ENCODE measurements at regions not wholly inside any gene's neighbourhood (a gene's known extent, or its start where the extent isn't known, plus 50 kb on each side); places are given as distances from the start of the nearest gene placed in this dataset.

DNA sequence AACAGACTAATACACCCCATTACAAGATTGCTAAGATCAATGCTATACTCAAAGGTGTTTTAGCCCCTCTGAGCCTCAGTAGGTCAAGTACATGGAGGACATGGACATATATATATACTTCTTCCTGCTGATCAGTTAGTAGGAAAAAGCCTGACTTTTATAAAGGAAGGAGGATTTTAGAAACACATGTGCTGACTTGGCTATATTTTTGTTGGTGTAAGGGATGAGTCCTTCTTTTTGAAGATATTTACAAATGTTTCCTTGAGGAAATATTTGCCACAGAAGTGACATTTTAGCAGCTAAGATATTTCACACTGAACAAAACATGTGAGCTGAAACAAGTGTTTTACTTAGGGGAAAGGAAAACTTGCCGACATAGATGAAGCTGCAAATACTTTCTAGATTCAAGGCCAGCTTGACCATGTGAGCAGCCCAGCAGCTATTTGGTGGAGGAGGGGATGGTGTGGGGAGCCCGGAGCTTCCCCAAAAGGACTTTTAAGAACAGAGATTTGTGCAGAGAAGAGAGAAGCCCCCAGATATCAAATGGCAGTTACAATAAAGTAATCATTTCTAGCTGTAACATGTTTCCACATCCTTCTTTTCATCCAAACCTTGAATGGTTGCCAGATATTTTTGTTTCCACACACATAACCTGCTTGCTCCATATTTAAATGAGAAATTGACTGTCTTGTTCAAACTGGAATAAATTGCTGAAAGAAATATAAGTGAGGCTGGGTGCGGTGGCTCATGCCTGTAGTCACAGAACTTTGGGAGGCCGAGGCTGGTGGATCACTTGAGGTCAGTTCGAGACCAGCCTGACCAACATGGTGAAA lies 111.7 kb upstream of the NR2F2 start:
- Histone ChIP-seq H2AFZ (ENCODE audit: low read depth, low read length) (no peak overlapping the region), H3K36me3 (ENCODE audit: insufficient read depth, low read length) (no peaks in the 10 kb centered on the region), H3K4me1 (ENCODE audit: insufficient read depth, low read length) (no peaks in the 10 kb centered on the region), H3K27me3 (ENCODE audit: insufficient read depth, low read length) (no peaks in the 10 kb centered on the region), H3K4me3 (ENCODE audit: low read length) (no peak overlapping the region), H3K9me3 (ENCODE audit: low read length) (no peaks in the 10 kb centered on the region)

DNA sequence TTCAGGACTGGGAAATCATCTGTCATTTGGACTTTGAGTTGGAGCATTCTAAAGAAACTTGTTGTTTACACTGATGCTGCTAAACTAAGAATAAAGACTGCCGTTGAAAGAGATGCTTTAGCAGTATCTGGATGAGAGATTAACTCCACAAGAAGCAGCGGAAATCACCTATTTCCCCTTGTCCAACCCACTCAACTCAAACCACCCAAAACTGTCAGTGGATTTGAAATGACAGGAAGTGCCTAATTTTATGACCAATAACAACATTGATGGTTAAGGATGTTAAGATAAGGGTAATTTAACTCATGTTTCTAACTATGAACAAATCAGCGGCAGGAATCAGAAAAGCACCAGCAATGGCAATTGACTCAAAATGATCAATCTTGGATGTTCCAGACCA lies 110.8 kb upstream of the NR2F2 start:
- H2AFZ ChIP-seq (ENCODE audit: low read depth, low read length) = no peak overlapping the region
- H3K36me3 ChIP-seq (ENCODE audit: insufficient read depth, low read length) = no peaks in the 10 kb centered on the region
- H3K4me3 ChIP-seq (ENCODE audit: low read length) = no peak overlapping the region
- no peaks in the 10 kb centered on the region for H3K4me1 ChIP-seq (ENCODE audit: insufficient read depth, low read length)
- no peaks in the 10 kb centered on the region for H3K9me3 ChIP-seq (ENCODE audit: low read length)
- H3K27me3 ChIP-seq (ENCODE audit: insufficient read depth, low read length) = no peaks in the 10 kb centered on the region

GRCh38 chr15:96220657-96221056 lies 109.8 kb upstream of the NR2F2 start:
- no peaks in the 10 kb centered on the region for H3K36me3 ChIP-seq (ENCODE audit: insufficient read depth, low read length)
- no peak overlapping the region for H2AFZ ChIP-seq (ENCODE audit: low read depth, low read length)
- H3K4me3 ChIP-seq (ENCODE audit: low read length) = no peak overlapping the region
- no peaks in the 10 kb centered on the region for H3K9me3 ChIP-seq (ENCODE audit: low read length)
- H3K4me1 ChIP-seq (ENCODE audit: insufficient read depth, low read length) = no peaks in the 10 kb centered on the region
- no peaks in the 10 kb centered on the region for H3K27me3 ChIP-seq (ENCODE audit: insufficient read depth, low read length)

- H2AFZ ChIP-seq (ENCODE audit: low read depth, low read length) = no peak overlapping the region
- H3K4me1 ChIP-seq (ENCODE audit: insufficient read depth, low read length) = no peaks in the 10 kb centered on the region
- no peaks in the 10 kb centered on the region for H3K27me3 ChIP-seq (ENCODE audit: insufficient read depth, low read length)
- no peaks in the 10 kb centered on the region for H3K36me3 ChIP-seq (ENCODE audit: insufficient read depth, low read length)
- H3K9me3 ChIP-seq (ENCODE audit: low read length) = no peaks in the 10 kb centered on the region
- no peak overlapping the region for H3K4me3 ChIP-seq (ENCODE audit: low read length)
Observed at GRCh38 chr15:96222981-96223380, 107.5 kb upstream of the NR2F2 start.

DNA sequence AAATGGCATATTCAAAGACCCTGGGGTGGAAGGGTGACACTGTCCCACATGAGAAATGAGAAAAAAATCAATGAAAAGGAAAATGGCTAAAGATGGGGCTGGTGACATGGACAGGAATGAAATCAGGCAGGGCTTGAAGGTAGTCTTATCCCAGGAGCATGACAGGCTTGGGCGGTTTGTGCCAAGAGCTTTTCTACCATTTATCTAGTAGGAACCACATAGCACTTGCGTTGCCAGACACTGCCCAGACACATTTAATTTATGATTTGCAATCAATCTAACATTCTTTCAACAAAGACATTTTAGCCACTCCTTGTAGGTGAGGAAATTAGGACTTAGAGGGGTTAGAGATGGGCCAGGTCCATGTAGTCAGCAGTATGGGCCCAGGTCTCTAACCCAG lies 106.6 kb upstream of the NR2F2 start:
- H2AFZ ChIP-seq (ENCODE audit: low read depth, low read length) = no peak overlapping the region
- no peaks in the 10 kb centered on the region for H3K36me3 ChIP-seq (ENCODE audit: insufficient read depth, low read length)
- no peaks in the 10 kb centered on the region for H3K4me1 ChIP-seq (ENCODE audit: insufficient read depth, low read length)
- H3K4me3 ChIP-seq (ENCODE audit: low read length) = no peak overlapping the region
- H3K9me3 ChIP-seq (ENCODE audit: low read length) = no peaks in the 10 kb centered on the region
- H3K27me3 ChIP-seq (ENCODE audit: insufficient read depth, low read length) = no peaks in the 10 kb centered on the region

- H3K27me3 ChIP-seq (ENCODE audit: insufficient read depth, low read length) = no peaks in the 10 kb centered on the region
- no peaks in the 10 kb centered on the region for H3K36me3 ChIP-seq (ENCODE audit: insufficient read depth, low read length)
- H2AFZ ChIP-seq (ENCODE audit: low read depth, low read length) = no peak overlapping the region
- no peaks in the 10 kb centered on the region for H3K9me3 ChIP-seq (ENCODE audit: low read length)
- no peak overlapping the region for H3K4me3 ChIP-seq (ENCODE audit: low read length)
- H3K4me1 ChIP-seq (ENCODE audit: insufficient read depth, low read length) = no peaks in the 10 kb centered on the region
Observed at GRCh38 chr15:96225642-96226259, 104.7 kb upstream of the NR2F2 start.

DNA sequence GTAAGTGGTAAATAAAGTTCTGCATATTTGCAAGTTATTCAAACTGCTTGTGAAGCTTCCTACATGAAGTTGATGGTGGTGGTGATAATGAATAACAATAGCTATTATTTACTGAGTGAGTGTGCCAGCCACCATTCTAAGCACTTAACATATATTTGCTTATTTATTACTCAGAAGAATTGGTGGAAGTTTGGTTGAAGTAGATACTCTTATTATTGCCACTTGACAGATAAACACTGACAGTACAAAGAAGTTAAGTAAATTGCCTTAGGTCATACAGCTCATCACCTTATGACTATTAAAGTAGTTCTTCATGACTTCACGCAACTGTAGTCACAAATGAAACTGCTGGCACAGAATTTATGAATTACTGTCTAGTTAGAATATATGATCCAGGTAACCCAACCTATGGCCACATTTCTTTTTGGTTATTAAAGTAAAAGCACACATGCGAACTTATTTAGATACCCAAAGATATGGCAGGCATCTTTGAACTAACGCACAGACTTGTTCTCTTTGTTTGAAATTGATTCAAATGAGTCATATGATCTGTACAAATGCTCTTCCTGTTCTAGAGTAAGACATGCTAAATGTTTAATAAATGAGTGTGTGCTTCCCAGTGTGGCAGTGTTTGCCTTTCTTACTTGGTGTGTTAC lies 99.8 kb upstream of the NR2F2 start:
- H3K4me3 ChIP-seq (ENCODE audit: low read length) = no peak overlapping the region
- H3K36me3 ChIP-seq (ENCODE audit: insufficient read depth, low read length) = no peaks in the 10 kb centered on the region
- H3K4me1 ChIP-seq (ENCODE audit: insufficient read depth, low read length) = no peaks in the 10 kb centered on the region
- no peaks in the 10 kb centered on the region for H3K9me3 ChIP-seq (ENCODE audit: low read length)
- H2AFZ ChIP-seq (ENCODE audit: low read depth, low read length) = no peak overlapping the region
- H3K27me3 ChIP-seq (ENCODE audit: insufficient read depth, low read length) = no peaks in the 10 kb centered on the region

DNA sequence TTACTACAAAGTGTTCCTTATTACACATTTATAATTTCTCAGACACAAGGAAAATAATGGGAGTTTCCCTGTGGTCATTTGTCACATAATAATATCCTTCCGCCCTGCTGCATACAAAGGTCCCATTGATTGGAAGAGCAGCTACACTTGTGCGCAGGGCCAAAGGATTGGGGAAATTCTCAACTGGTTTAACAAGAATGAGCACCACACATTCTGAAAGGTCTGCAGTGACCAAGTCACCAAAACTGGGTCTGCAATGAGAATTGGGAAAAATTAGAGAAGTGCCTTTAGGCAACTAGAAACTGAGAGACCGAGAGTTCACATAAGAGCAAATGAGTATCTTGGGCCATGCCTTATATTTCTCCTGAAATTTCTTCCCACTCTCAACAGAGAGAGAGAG lies 98.2 kb upstream of the NR2F2 start:
- no peaks in the 10 kb centered on the region for H3K36me3 ChIP-seq (ENCODE audit: insufficient read depth, low read length)
- no peaks in the 10 kb centered on the region for H3K27me3 ChIP-seq (ENCODE audit: insufficient read depth, low read length)
- no peaks in the 10 kb centered on the region for H3K9me3 ChIP-seq (ENCODE audit: low read length)
- H3K4me1 ChIP-seq (ENCODE audit: insufficient read depth, low read length) = no peaks in the 10 kb centered on the region
- no peak overlapping the region for H3K4me3 ChIP-seq (ENCODE audit: low read length)
- H2AFZ ChIP-seq (ENCODE audit: low read depth, low read length) = no peak overlapping the region

- Histone ChIP-seq H2AFZ (ENCODE audit: low read depth, low read length) (no peak overlapping the region), H3K4me1 (ENCODE audit: insufficient read depth, low read length) (no peaks in the 10 kb centered on the region), H3K4me3 (ENCODE audit: low read length) (no peak overlapping the region), H3K27me3 (ENCODE audit: insufficient read depth, low read length) (no peaks in the 10 kb centered on the region), H3K9me3 (ENCODE audit: low read length) (no peaks in the 10 kb centered on the region), H3K36me3 (ENCODE audit: insufficient read depth, low read length) (no peaks in the 10 kb centered on the region)
Observed at GRCh38 chr15:96234109-96234892, 96.2 kb upstream of the NR2F2 start.

- Histone ChIP-seq H3K27me3 (ENCODE audit: insufficient read depth, low read length) (no peaks in the 10 kb centered on the region), H2AFZ (ENCODE audit: low read depth, low read length) (no peak overlapping the region), H3K4me1 (ENCODE audit: insufficient read depth, low read length) (no peaks in the 10 kb centered on the region), H3K36me3 (ENCODE audit: insufficient read depth, low read length) (no peaks in the 10 kb centered on the region), H3K9me3 (ENCODE audit: low read length) (no peaks in the 10 kb centered on the region), H3K4me3 (ENCODE audit: low read length) (no peak overlapping the region)
Observed at GRCh38 chr15:96237002-96237401, 93.5 kb upstream of the NR2F2 start.

DNA sequence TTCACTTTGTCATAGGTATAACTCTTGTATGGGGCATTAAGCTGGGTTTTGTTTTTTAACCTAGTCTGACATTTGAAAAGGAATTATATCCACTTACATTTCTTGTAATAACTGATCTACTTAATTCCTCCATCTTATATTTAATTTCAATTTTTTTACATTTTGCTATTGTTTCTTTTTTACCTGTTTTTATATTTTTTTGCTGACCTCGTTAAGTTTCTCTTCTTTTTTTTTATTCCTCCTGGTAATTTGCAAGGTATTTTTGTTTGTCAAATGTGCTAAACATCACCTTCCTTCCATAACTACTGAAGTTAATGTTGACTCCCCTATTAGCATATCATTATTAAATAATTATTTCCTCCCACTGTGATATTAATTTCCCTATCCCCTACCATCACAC lies 87.7 kb upstream of the NR2F2 start:
- no peaks in the 10 kb centered on the region for H3K27me3 ChIP-seq (ENCODE audit: insufficient read depth, low read length)
- H3K36me3 ChIP-seq (ENCODE audit: insufficient read depth, low read length) = no peaks in the 10 kb centered on the region
- peaks cover 6% of the 10 kb centered on the region for H3K9me3 ChIP-seq (ENCODE audit: low read length)
- no peak overlapping the region for H2AFZ ChIP-seq (ENCODE audit: low read depth, low read length)
- H3K4me3 ChIP-seq (ENCODE audit: low read length) = no peak overlapping the region
- peaks cover 3% of the 10 kb centered on the region for H3K4me1 ChIP-seq (ENCODE audit: insufficient read depth, low read length)

DNA sequence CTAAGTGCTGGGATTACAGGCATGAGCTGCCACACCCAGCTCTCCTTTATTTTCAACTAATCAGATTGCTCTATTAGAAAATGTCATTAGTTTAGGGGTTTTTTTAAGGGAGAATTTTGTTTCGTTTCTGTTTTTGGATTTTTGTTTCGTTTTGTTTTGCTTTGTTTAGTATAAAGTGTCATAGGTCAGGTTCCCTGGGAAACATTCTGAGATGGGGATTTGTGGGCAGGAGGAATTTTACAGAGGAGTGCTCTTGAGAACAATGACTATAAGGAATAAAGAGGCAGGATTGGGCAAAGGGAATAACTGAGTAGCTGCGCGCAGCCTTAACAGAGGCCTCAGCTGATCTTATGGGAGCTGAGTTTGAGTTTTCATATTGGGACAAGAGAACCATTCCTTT lies 86.8 kb upstream of the NR2F2 start:
- Histone ChIP-seq H3K27me3 (ENCODE audit: insufficient read depth, low read length) (no peaks in the 10 kb centered on the region), H2AFZ (ENCODE audit: low read depth, low read length) (no peak overlapping the region), H3K4me3 (ENCODE audit: low read length) (no peak overlapping the region), H3K4me1 (ENCODE audit: insufficient read depth, low read length) (peaks cover 3% of the 10 kb centered on the region), H3K36me3 (ENCODE audit: insufficient read depth, low read length) (no peaks in the 10 kb centered on the region), H3K9me3 (ENCODE audit: low read length) (peaks cover 6% of the 10 kb centered on the region)

DNA sequence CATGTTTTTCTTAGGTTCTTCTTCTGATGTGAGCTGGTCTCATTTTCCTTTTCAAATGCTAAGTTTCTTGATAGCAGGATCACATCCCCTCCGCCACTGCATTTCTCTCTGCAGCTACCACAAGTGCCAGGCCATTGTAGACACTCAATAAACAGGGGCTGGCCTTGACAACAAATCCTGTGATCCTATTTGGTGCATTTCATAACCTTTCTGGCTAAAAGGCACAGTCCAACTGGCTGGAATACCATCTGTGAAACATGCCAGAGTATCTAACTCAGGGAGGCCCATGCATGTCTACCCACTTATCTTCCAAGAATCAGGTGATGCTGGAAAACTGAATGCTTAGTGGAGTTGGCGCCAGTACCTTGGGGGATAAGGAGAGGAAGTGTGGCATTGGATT lies 85.2 kb upstream of the NR2F2 start:
- Histone ChIP-seq H3K27me3 (ENCODE audit: insufficient read depth, low read length) (no peaks in the 10 kb centered on the region), H3K4me3 (ENCODE audit: low read length) (no peak overlapping the region)

More for the DNA sequence above, 85.2 kb upstream of the NR2F2 start:
- H3K36me3 ChIP-seq (ENCODE audit: insufficient read depth, low read length) = peaks cover 3% of the 10 kb centered on the region
- H3K4me1 ChIP-seq (ENCODE audit: insufficient read depth, low read length) = peaks cover 3% of the 10 kb centered on the region
- peaks cover 7% of the 10 kb centered on the region for H3K9me3 ChIP-seq (ENCODE audit: low read length)
- no peak overlapping the region for H2AFZ ChIP-seq (ENCODE audit: low read depth, low read length)

Measured in neuron (in vitro differentiated cells).